ENCODE measurements at regions not wholly inside any gene's neighbourhood (a gene's known extent, or its start where the extent isn't known, plus 50 kb on each side); places are given as distances from the start of the nearest gene placed in this dataset.

GRCh38 chr5:114184006-114184405 lies 177.9 kb upstream of the KCNN2 start:
- no peak for DNase-seq

GRCh38 chr5:114185274-114185673 lies 176.6 kb upstream of the KCNN2 start:
- DNase-seq: no peak

DNA sequence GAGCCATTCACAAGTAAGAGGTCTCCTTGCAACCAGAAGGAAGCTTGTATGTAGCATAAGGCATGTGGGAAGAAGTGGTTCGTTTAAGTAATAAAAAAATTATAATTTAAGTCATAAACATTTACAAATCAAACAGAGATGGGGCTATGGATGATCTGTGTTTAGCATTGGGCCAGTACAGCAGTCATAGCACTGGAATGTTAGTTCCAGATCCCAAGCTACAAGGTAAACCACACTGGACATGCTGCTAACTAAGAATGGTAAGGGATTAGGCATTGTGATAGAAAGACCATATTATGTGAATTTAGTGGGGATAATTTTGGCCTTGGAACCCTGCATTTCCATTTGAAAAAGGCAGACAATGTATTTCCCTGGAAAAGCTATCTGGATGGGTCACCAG lies 170.4 kb upstream of the KCNN2 start:
- no peak for DNase-seq

DNA sequence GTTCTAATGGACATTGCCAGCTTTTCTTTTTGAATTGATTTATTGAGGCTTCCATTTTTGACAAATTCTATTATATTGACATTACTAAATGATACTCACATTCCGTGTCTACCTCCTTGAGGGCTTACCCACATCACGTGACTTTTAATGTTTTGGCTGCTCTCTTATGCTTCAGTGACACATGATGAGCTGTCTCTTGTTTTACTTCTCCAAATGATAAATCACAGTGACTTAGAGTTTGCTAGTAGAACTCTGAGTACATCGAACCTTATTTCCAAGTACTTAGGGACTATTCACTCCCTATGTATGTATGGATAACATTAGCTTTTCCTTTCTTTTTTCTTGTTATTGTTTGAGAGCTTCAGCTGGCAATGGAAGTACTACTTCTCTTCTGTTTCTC lies 169.8 kb upstream of the KCNN2 start:
- no peak for DNase-seq

GRCh38 chr5:114201332-114201731 lies 160.5 kb upstream of the KCNN2 start:
- DNase-seq: no peak

- no peak for DNase-seq
These were observed 156.9 kb upstream of the KCNN2 start for GRCh38 chr5:114204923-114205322.

DNA sequence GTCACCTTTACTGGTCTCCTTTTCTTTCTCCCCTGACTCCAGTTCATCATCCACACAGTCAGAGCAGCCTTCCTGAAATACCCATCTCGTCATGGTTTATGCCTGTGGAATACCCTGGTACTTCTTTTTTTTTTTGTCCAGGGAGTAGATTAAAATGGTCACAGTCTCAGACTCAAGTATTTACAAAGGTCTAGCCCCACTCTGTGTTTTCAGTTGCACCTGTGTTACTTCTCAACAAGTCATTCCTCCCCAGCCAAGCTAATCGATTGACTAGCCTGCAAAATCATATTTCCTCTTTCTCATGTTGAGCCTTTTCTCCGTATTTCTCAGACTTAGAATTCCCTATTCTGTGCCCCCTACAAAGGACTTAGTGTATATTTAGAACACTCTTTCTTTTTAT lies 155.2 kb upstream of the KCNN2 start:
- DNase-seq: no peak

DNA sequence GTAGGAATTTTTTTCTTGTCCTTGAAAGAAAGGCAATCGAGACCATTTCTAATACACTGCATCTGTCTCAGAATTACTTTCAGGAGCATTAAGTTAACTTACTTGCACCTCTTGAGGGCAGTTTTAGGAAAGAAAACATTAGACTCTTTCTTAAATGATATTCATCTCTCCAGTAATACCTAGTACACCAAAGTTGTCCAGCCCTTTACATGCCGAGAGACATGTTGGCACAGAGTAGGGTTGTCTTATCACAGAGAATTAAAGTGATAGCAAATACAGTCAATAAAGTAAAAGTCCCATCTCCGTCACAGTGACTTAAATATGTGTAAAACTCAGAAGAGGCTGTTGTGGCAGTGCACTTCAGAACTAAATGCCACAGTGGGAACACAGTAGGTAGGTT lies 154.3 kb upstream of the KCNN2 start:
- no peak for DNase-seq

- DNase-seq: no peak
These were observed 153.8 kb upstream of the KCNN2 start for GRCh38 chr5:114208120-114208519.

DNA sequence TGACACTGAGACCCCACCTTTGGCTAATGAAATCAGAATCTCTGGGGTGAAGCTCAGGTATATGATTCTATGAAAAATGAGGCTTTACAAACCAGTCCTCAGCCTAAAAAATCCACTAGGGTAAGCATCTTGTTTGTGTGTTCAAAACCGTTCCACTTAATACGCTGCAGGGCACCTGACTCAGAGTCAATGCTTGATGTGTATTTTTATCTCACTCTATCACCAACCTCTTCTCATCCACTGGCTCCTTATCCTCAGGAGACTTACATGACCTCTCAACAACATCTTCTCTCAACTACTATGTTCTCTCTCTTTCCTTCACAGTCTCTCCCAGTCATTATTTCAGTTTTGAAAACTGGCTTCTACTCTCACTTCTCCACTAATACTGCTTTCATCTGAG lies 153.3 kb upstream of the KCNN2 start:
- no peak for DNase-seq

DNA sequence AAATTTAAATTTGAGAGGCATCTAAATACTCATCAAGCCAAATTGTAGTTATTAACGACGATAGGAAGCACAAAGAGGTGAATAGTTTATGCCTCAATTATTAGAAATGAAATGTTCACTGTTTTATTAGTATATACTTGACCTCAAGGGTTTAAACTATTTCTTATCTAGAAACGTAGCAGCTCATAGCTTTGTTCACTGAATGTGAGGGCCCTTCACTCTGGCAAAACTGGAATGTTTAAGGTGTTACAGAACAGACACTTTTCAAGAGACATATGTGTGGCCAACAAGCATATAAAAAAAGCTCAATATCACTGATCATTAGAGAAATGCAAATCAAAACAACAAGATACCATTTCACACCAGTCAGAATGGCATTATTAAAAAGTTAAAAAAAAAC lies 151.2 kb upstream of the KCNN2 start:
- DNase-seq: no peak

GRCh38 chr5:114221807-114222206 lies 140.1 kb upstream of the KCNN2 start:
- no peak for DNase-seq

GRCh38 chr5:114223866-114224265 lies 138.0 kb upstream of the KCNN2 start:
- DNase-seq: no peak

DNA sequence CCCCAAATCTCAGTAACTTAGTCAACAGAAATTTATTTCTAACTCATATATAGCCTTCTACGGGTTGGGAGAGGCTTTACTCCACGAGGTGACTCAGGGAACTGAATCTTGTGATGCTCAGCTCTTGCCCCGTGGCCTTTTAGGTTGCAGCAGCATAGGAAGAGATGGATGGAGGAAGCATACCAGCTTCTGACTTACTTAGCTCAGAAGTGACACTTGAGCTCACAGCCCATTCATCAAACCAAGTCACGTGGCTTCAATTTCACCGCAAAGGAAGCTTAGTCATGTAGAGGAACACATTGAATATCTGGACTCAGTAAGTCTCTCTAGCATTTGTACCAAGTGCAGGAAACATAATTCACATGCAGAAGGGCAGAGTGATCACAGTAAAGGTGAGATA lies 124.1 kb upstream of the KCNN2 start:
- DNase-seq: no peak

GRCh38 chr5:114238771-114239313 lies 123.0 kb upstream of the KCNN2 start:
- no peak for DNase-seq

DNA sequence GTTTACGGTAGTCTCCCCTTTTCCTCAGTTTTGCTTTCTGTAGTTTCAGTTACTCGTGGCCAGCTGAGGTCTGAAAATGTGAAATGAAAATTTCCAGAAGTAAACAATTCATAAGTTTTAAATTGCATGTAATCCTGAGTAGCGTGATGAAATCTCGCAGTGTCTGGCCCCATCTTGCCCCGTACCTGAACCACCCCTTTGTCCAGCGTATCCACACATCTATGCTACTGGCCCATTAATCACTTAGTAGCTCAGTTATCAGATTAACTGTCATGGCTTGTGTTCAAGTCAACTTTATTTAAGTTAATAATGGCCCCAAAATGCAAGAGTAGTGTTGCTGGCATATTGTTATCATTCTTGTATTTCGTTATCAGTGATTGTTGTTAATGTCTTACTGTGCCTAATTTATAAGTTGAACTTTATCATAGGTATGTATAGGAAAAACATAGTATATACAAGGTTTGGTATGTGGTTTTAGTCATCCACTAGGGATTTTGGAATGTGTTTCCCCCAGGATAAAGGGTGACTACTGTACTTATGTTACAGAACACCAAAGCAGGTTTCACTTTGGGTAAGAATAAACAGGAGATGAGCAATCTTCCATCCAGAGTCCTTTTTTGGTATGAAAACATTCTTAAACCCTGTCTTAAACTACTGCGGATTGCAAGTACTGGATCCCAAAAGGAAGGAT lies 118.4 kb upstream of the KCNN2 start:
- DNase-seq: no peak

DNA sequence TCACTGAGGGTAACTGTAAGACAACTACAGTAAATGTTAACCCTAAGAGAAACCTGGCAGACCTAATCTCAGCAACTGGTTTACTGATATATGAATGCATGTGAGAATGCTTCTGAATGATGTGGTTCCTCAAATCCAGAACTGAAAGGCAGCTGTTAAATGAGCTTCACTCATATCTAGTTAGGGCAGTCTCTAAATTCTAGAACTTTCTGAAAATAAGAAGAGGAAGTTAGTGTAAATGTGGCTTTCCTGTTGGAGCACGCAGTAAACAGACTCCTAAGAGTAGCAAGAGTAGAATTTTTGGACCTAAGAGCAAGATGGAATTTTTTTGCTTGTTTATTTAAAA lies 117.9 kb upstream of the KCNN2 start:
- DNase-seq: no peak

GRCh38 chr5:114249823-114250222 lies 112.0 kb upstream of the KCNN2 start:
- DNase-seq: no peak

- DNase-seq: no peak
These were observed 111.3 kb upstream of the KCNN2 start for GRCh38 chr5:114250536-114250935.

DNA sequence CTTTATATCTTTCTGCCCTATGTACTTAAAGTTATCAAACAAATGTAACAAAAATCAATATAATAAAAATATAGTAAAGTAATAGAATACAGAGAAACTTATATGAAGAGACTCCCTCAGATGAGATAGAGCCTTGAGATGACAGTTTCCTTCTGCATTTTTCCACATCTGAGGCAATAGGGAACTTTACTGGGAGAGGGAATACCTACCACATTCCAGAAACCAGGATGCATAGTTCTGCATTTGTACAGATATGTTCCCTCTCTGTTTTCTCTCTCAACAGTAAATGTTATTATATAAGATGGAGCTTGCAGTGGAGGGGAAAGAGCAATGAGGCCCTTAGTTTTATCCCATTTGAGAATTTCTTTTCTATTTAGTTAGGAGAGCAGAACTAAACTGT lies 109.6 kb upstream of the KCNN2 start:
- DNase-seq: no peak

GRCh38 chr5:114255260-114255659 lies 106.6 kb upstream of the KCNN2 start:
- no peak for DNase-seq

DNA sequence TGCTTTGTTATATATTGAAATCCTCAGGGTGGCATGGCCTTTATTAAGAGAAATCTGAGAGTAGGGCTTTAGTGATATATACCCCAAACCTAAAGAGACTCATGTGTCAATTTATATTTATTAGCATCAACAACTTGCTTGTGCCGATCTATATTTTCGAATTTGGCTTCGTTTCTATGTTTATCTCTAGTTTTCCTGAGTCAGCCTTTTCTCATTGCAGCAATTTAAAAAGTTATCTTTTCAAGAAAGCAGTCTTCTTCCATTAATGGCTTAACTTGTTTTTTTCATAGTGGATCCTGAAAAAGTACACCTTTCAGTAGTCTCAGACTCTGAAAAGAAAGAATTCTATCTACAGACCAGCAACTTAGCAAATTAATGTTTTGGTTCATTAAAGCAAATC lies 99.9 kb upstream of the KCNN2 start:
- DNase-seq: no peak

GRCh38 chr5:114265432-114266060 lies 96.3 kb upstream of the KCNN2 start:
- DNase-seq: no peak

DNA sequence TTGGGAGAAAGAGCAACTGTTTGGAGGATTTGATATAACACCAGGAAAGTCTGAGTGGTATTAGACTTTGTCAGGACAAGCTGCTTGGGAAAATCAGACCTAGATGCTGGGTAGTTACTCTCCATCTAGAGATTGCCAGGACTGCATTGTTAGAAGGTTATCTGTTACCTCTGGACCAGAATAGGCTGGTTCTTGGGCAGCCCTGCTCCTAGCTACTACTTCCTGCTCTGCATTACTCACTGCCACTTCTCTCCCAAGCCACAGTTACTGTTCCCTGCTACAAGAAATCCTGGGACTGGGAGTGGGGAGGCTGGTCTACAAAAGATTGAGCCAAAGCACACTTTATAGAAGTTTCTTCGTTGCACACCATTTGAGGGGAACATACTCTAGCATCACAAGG lies 95.5 kb upstream of the KCNN2 start:
- no peak for DNase-seq

DNA sequence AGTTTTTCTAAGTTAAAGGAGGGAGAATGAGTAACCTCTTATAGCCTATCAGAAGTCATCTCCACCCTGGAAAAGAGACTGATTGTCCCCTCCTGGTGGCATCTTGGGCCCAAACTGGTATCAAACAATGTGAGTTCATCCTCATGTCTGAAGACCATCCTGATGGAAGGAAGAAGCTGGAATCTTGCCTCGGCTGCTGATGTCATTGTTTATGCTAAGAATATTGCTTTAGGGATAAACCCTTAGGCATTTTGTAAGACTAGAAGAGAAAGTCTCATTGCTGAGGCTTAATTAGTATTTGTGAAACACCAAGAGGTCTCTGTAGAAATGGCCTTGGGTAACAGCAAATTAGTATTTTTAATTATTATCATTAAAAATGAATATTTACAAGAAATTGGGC lies 65.7 kb upstream of the KCNN2 start:
- no peak for DNase-seq

Measured in SIG-M5 (cell line).